ENCODE measurements at regions not wholly inside any gene's neighbourhood (a gene's known extent, or its start where the extent isn't known, plus 50 kb on each side); places are given as distances from the start of the nearest gene placed in this dataset.

- no peak for TF ChIP-seq CTCF (IDR thresholded peaks at IDR 0.05; ENCODE audit: low read depth, low read length, poor library complexity, severe bottlenecking)
- TF ChIP-seq EZH2phosphoT487 (IDR thresholded peaks at IDR 0.05; ENCODE audit: borderline replicate concordance, low read length) = no peak
Observed at GRCh38 chr4:103493450-103494159, 226.2 kb downstream of the TACR3 start.

All from DOHH2 (cell line).